T-helper 9 cell (primary cell): ENCODE measurements at regions not wholly inside any gene's neighbourhood (a gene's known extent, or its start where the extent isn't known, plus 50 kb on each side); places are given as distances from the start of the nearest gene placed in this dataset.
"Not testable (repeated sequence)": the region's sequence is repeated elsewhere in the genome, so short reads cannot be mapped to it uniquely, and the experiment has no call there.

ENCODE experiments used
- DNase-seq: peaks from one replicate; pipeline ENCODE4 v3.0.0-alpha.2; 2020

DNA sequence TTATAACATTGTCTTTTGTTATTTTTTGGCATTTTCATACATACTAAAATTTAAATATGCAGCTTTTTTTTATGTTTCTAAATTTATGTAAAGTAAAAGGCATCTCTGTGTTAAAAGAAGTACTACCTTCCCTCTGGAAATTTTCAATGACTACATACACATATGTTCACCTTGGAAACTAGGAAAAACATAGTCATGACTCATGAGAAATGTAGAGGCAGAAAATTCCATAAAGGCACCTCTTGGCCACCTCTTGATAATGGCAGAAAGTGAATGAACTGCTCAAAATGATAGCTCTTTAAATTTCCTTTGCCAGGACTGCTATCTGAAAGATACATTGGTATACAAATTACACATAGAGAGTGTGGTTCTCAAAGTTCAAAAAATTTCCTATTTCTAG is 889.1 kb upstream of the ZEB2 start:
- DNase-seq = no peak

DNA sequence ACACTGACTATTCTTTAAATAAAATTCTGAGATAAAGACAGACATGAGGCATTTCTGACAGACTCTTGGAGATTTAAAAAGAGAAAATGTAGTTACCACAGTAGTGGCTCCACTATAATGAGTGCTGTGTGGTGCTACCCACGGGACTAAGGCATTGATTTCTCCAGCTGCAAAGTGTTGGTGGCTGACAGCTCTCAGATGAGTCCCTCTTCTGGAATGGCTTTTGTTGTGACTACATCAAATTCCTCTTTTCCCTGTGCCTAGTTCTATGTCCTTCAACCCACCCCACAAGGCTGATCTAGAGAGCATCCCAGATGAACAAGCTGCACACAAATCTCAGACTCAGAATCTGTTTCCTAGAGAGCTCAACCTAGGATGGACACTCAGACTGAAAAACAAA is 884.8 kb upstream of the ZEB2 start:
- no peak for DNase-seq

DNA sequence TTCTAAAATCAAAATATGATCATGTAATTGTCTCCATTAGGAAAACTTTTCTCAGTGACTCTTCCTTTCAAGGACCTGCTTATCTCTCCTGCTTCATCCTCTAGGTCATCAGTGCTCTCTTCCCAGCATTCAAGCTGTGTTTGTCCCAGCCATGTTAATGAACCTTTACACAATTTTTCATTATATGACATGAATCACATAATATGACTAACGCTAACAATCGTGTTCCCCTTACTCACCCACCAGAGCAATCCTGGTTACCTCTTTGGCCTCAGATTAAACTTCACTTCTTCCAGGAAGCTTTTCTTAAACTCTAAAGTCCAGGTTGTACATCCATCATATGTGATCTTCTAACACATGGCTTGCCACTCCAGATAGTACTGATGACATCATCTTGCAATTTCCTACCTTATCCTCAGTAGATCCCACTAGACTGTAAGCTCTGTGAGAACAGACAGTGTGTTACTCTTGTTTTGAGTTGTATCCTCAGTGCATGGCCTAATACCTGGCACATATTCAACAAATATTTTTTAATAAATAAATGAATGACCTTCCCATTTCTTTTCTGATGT is 882.9 kb upstream of the ZEB2 start:
- no peak for DNase-seq

DNA sequence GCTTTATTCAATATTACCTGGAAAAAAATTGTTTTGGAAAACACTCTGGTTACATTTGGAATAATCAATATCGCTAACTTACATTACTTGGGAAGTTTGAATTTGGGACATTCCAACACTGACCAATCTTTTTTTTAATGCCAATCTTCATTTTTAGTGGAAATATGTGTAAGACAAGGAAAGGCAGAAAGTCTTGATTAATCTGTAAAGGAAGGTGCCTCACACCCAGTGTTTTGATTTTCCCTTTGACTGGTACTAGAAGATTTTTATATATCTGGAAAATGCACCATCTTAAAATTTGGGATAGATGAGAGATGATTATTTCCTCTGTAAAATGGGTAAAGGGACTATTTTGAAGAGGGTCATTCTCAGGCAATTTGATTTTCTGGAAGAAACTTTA is 879.2 kb upstream of the ZEB2 start:
- DNase-seq = no peak

DNA sequence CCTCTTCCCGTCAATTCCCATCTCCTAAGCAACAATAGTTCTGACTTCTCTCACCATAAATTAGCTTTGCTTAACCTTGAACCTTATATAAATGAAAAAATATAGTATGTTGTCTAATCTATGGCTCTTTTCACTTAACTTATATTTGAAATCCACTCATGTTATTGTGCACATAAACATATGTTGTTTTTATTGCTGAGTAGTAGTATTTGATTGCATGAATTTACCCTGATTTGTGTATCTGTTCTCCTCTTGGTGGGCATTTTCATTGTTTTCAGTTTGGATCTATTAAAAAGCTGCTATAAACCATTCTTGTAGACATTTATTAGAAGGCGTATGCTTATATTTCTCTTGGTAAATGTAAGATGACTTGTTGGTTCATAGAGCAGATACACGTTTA is 874.3 kb upstream of the ZEB2 start:
- no peak for DNase-seq

DNA sequence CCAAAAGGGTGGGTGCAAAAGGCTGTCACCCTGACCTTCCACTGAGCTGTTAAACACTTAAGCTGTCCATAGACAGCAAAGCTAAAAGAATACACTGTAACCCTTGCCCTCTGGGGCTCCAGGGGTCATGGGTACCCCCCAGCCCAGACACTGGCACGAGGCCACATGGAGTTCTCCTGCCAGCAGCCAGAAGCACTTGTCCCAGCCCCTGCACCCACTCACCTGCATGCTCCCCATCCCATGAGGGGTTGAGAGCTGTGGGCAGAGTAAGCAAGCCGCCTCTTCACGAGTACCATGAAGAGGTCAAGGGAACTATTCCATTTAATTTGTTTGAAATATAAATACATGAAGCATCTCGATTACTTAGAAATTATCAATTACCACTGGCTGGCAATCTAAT is 867.1 kb upstream of the ZEB2 start:
- DNase-seq = no peak

DNA sequence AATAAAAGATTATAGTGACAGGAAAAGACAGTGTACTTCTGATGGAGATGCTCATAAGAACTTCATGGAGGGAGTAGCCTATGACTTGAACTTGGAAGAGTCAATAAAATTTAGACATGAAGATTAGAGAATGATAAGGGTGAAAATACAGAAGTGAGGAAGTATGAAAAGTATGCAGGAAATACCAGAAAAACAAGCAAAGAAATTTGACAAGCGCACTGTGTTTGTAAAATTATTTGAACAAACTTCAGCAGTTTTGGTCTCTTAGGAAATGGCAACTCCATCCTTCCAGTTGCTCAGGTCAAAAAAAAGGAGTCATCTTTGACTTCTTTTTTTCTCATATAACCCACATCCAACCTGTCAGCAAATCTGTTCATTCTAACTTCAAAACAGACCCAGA is 864.0 kb upstream of the ZEB2 start:
- no peak for DNase-seq

DNA sequence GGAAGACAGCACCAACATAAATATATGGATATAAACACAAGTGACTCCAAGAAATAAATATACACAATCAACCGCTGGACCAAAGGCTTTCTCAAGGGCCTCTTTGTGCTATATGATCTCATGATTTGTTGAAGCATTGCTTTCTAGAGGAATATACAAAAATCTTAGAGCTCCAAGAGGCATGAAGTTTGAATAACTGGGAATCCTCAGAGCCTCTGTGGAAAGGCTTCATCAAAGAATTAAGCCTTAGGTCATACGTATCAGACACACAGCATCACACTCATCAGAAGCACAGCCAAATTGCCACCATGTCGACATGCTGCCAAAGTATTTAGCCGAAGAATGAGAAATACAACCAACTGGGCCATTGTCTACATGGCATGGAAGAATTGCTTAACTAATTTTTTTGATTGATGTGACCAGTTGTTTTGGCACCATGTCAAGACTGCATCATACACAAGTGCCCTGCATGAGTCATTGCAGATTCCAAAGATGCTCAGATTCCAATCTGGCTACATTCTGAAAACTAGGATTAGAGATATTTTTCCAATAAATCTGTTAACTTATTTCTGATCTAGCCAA is 860.6 kb upstream of the ZEB2 start:
- DNase-seq = no peak

DNA sequence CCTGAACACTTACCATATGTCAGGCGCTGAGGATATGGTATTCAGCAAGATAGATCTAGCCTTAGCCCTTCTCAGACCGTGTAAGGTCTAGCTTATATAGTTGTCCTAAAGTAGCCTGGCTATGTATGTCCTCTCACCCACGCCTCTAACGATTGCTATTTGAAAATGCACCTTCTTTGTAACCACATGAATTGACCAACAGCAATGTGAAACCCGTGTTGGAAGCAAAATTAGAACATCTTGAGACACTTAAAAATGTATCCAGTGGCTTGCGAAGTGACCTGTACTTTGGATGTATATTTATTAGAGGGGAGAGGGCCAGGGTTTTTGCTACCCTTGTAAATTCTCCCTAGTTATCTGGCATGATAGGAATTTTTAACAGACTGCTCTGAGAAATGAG is 860.0 kb upstream of the ZEB2 start:
- DNase-seq = no peak

DNA sequence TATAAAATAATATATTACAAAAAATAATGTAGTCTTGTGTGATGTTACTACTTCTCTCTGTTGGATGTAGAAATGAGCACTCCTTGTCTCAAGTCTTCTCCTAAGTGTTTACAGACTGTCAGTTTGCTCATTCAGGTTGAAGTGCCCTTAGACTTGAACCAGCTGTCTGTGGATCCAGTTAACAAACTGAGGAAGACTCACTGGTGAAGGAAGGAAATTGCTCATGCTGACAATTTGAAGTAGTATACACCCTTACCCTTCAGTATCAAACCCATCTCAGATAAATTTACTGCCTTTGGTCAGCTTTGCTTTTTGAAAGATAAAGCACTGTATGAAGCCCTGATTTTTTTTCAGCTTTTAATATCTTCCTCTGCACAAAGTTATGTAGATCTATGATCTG is 854.2 kb upstream of the ZEB2 start:
- DNase-seq = no peak

DNA sequence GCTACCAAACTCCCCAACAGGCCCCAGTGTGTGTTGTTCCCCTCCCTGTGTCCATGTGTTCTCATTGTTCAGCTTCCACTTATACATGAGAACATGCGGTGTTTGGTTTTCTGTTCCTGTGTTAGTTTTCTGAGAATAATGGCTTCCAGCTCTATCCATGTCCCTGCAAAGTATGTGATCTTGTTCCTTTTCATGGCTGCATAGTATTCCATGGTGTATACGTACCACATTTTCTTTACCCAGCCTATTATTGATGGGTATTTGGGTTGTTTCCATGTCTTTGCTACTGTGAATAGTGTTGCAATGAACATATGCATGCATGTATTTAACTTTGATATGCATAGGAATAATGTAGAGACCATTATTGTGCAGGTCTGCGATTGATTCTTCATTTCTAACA is 847.4 kb upstream of the ZEB2 start:
- not testable (repeated sequence) for DNase-seq

DNA sequence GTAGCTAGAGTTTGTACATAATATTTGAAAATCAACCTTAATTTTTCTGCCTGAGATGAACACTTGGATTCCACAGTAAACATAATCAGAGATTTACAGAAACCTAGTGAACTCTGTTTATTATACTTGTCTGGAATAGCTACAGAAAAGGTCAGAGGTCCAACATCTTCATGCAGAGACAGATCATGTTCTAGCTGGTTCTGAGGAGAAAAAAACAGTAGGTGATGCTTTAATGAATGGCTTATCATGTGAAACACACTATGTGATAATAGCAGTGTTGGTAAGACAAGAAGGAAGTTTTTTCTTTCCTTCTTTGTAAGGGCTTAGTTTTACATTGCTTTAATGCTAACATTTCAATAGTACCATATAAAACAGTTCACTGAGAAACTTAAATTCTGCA is 846.4 kb upstream of the ZEB2 start:
- no peak for DNase-seq

DNA sequence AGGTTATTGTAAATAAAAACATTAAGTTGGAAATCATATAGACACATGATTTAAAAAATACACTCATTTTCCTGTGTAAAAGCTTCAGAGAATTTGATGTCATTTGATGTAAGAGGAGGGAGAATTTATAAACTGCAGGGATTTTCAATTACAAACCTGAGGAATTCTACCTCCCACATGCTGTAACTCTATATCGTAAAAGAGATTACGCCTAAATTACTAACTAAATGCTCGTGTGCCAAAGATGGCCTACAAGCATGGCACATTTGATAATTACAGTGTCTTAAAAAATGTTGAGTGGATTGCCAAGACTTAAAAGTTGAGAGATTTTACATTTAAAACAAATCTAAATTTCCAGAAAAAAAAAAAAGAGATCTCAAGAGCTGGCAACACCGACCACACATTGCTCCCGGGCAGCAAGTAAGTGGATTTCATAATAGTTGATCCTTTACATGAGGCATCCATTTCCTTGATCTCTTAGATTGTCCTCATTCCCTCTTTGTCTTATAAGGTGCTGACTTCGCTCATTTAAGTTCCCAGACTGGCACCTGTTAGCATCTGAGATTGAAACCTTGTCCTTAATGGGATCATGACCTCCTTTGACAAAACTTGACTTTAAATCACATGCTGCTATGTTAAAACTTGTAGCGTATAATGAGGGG is 840.3 kb upstream of the ZEB2 start:
- no peak for DNase-seq

DNA sequence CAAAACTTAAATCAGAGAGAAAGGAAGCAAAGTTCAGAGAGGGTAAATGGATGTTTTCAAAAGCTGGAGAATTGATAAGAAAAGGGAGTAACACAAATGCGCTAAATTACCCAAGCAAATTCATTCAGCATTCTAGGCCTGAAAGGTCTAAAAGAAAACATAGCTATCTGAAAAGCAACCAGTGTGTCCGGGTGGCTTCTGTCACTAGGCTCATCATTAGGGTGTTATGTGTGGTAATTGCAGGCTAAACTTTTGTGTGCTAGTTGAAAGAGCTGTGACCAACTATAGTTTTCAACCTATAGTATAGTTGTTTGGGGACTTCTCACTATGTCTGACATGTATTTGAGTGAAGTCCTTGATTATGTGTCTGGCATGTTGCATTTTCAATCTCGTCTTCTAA is 839.6 kb upstream of the ZEB2 start:
- no peak for DNase-seq

DNA sequence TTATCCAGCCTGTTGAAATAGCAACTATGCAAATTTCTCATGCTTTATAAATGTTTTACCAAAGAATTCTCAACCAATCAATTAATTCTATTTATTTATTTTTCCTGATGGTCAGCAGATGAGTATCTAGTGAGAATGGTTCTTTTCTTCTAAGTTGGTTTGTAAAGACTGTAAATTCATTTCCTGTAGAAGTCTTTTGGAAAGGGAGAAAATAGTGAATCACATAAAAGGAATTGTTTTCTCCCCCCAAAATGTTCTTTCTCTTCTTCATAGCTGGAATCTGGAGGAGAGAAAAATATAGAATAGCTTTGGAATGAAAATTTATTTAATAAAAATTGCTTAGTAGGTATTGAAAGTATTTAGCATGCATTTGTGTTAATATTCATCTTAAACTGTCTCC is 836.1 kb upstream of the ZEB2 start:
- DNase-seq = no peak

DNA sequence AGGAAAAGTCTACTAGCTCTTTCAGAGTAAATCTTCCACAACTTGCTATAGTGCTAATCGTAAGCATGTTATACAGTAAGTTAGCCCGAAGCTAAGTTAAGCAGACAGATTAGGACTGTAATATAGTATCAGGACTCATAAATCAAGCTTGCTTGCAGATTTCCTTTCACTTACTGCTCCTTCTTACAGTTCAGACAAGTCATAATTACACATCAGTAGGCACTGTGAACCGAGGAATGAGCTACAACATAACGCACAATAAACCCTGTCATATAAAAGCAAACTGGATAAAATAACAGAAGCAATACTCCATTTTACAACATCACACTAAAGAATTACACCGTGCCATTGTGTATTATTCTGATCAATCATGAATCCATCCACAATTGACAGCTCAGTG is 832.6 kb upstream of the ZEB2 start:
- DNase-seq = no peak

DNA sequence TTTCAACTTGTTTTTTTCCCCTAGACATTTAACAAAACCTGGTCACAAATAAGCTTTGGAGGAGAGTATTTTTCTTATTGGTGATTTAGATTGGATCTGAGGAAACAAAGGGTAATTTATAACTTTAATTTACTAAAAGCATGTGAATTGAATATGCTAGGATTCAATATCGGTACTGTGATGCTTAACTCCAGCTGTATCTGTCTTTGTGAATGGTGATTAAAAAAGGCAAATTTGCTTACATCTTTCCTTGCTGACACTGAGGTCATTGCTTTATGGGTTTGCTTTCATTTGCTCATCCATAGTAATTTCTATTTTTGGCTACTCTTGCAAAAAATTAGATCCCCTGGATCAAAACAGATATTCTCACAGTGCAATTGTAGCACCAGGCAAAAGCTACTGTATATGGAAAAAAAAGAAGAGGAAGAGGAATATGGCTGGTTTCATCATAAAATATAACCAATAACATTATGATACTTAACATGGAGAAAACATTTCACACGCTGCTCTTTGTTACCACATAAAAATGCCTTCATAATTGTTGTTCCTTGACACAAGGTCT is 832.0 kb upstream of the ZEB2 start:
- DNase-seq = no peak

DNA sequence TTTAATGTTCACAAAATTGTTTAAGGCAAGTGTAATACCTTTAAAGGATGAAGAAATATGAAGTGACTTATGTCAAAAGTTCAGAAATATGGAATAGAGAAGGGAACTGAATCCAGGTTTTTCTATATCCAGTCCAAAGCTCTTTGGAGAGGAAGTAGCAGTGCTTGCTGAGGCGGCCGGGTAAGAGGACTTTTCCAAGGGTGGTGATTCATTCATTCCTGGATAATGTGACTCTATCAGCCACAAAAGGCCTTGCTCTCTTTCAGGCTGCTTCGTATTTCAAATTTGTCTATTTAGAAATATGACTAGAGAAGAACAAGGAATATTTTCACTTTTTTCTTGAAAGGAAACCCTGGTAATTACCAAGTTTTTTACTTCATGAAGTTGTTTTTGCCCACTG is 830.1 kb upstream of the ZEB2 start:
- DNase-seq = no peak

DNA sequence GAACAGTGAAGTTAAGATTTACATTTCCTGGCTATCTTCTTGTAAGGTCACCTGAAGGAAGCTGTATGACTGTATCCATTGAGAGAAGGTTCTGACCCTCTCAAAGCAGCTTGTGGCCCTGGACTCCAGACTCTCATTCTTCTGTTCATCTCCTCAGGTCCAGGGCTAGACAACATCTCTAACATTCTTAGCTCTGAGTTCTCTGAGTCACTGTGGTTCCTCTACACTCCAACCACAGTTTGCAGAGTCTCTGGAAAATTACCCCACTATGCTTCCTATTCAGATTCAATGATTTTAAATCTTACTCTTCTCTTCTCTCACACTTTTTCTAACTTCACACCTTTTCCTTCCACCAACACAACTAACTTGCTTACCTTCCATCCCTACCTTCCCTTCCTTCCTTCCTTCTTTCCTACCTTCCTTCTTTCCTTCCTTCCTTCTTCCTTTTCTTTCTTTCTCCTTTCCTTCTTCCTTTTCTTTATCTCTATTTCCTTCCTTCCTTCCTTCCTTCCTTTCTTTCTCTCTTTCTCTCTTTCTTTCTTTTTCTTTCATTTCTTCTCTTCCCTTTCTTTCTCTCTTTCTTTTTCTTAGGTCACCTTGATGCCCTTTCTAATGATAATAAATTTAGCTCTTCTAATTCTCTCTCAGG is 824.3 kb upstream of the ZEB2 start:
- no peak for DNase-seq

DNA sequence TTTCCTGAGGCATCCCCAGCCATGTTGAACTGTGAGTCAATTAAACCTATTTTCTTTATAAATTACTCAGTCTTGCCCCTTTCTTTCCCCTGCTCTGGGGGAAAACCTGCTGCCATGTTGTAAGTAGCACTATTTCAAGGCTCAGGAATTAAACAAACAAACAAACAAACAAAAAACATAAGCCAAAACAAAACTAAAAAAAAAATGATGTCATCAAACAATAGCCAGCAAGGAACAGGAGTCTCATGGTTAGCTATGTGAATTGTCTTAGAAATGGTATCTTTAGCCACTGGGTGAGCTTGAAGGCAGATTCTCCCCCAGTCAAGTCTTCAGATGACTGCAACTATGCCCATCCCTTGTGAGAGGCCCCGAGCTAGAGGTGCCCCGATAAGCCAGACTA is 823.4 kb upstream of the ZEB2 start:
- no peak for DNase-seq

DNA sequence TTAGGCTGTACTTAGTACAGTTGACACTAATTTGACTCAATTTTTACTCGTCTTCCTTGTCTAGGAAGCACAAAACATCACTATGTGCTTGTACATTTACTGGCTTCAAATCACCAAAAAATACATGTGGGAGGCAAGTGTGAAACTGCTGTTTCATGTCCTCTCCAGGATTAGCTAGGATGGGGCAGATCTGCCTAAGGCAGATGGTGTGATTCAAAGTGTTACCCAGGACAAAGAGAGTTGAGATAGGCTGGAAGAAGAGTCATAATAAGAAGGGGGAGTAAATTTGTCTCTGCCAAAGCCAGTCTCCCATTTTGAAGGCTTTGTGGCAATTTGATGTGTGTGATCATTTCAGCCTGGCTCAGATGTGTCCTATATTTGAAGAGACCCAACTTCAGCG is 821.6 kb upstream of the ZEB2 start:
- no peak for DNase-seq

DNA sequence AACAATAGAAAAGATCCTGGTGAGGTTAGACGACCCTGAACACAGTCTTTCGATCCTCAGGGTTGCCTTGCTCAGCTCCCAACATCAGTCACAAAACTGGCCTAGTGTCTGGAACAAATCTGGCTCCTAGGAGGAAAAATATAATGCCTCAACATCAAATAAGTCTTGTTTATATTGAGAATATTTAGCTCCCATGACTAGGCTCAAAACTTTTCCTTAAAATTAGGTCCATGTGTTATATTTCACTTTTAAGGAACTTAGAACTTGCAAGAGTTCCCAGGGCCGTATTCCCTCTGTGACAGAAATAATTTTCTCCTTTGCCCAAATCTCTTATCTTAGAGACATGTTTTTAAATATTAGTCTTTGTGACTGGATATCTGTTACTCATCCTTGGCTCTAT is 819.7 kb upstream of the ZEB2 start:
- no peak for DNase-seq

DNA sequence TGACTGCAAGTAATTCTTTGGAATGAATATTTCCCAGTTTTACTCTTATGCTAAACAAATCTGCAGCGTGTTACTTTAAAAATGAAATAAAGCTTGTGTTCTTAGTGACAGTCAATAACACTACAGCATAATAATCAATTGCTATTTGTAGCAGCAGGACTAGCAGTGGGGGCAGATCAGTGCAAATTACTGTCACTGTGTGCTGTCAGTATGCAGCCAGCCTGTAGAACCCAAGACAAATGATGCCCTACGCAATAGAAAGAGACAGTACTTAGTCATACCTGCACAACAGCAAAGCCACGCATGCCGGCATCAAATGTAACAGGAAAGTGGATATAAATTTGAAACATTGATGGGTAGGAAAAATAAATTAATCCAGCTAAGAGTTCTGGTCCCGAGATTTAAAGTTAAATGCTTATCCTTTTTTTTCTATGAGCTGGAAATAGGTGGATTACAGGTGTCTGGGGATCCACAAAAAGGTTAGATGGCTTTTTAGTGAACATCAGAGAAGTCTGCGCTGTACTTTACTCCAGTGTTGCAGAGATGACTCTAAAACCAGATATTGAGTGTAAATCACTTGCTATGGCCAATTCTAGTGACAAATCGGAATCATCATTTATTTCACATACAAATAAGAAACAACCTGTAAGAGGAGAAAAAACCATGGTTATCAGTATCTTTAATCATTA is 812.4 kb upstream of the ZEB2 start:
- DNase-seq = no peak

DNA sequence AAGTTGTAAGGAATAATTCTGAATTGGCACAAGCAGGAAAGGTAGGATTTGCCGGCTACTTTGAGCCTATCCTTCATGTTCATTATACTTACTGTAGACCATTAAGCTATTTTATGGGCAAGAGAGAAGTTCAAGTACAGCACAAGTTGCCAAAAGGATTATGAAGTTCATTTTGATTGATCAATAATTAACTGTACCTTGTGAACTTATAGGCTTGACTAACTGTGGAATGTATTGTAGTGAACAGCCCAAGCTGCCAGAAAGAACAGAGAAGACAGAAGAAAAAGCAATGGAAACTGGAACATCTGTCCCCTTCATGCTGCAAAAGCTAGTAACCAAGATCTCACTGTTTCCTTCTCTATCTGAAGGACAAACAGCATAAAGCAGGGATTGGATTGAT is 810.1 kb upstream of the ZEB2 start:
- DNase-seq = no peak
